ENCODE measurements at regions not wholly inside any gene's neighbourhood (a gene's known extent, or its start where the extent isn't known, plus 50 kb on each side); places are given as distances from the start of the nearest gene placed in this dataset.

GRCh38 chr4:65066106-65066505, 604.2 kb downstream of the EPHA5 start:
- Histone ChIP-seq H3K27me3 (ENCODE audit: insufficient read depth, low read length, poor library complexity) (no peaks in the 10 kb centered on the region), H3K4ac (ENCODE audit: low read depth, low read length) (no peak overlapping the region), H2AK5ac (ENCODE audit: low read length) (no peak overlapping the region), H3K9ac (ENCODE audit: low read length) (no peak overlapping the region), H3K36me3 (ENCODE audit: control insufficient read depth, insufficient read depth, low read length) (no peaks in the 10 kb centered on the region), H3K79me2 (ENCODE audit: control insufficient read depth, insufficient read depth, low read length) (no peaks in the 10 kb centered on the region), H3K4me1 (ENCODE audit: control insufficient read depth, low read depth, low read length) (no peaks in the 10 kb centered on the region), H3K23ac (ENCODE audit: low read length) (no peak overlapping the region), H3K4me3 (ENCODE audit: low read length) (no peak overlapping the region), H2BK5ac (ENCODE audit: low read length) (no peak overlapping the region), H4K5ac (ENCODE audit: low read length) (no peak overlapping the region), H3K27ac (ENCODE audit: low read depth, low read length) (no peak overlapping the region), H3K79me1 (ENCODE audit: low read length) (no peaks in the 10 kb centered on the region), H4K8ac (ENCODE audit: low read depth, low read length) (no peak overlapping the region), H3K56ac (ENCODE audit: low read length) (no peak overlapping the region), H2BK15ac (replicated peaks; ENCODE audit: low read depth) (no peak overlapping the region), H2BK120ac (ENCODE audit: low read depth, low read length) (no peak overlapping the region), H3K4me2 (ENCODE audit: low read length) (no peak overlapping the region), H3K18ac (ENCODE audit: low read length) (no peak overlapping the region)
- no peak for DNase-seq

GRCh38 chr4:65063601-65064000, 606.7 kb downstream of the EPHA5 start:
- no peaks in the 10 kb centered on the region for H3K4me1 ChIP-seq (ENCODE audit: control insufficient read depth, low read depth, low read length)
- no peaks in the 10 kb centered on the region for H3K79me1 ChIP-seq (ENCODE audit: low read length)
- H2BK5ac ChIP-seq (ENCODE audit: low read length): no peak overlapping the region
- no peak overlapping the region for H3K18ac ChIP-seq (ENCODE audit: low read length)
- no peak for DNase-seq
- H2AK5ac ChIP-seq (ENCODE audit: low read length): no peak overlapping the region
- H3K9ac ChIP-seq (ENCODE audit: low read length): no peak overlapping the region
- no peak overlapping the region for H3K4me2 ChIP-seq (ENCODE audit: low read length)
- no peak overlapping the region for H3K27ac ChIP-seq (ENCODE audit: low read depth, low read length)
- H4K5ac ChIP-seq (ENCODE audit: low read length): no peak overlapping the region
- WGBS (ENCODE audit: extremely low coverage, insufficient coverage, low lambda C conversion rate): no CpG with 5 or more reads among the region's 1 CpG
- H2BK120ac ChIP-seq (ENCODE audit: low read depth, low read length): no peak overlapping the region
- H3K56ac ChIP-seq (ENCODE audit: low read length): no peak overlapping the region
- H3K79me2 ChIP-seq (ENCODE audit: control insufficient read depth, insufficient read depth, low read length): no peaks in the 10 kb centered on the region
- H2BK15ac ChIP-seq (replicated peaks; ENCODE audit: low read depth): no peak overlapping the region
- no peak overlapping the region for H3K23ac ChIP-seq (ENCODE audit: low read length)
- H3K27me3 ChIP-seq (ENCODE audit: insufficient read depth, low read length, poor library complexity): no peaks in the 10 kb centered on the region
- H4K8ac ChIP-seq (ENCODE audit: low read depth, low read length): no peak overlapping the region
- no peak overlapping the region for H3K4me3 ChIP-seq (ENCODE audit: low read length)
- H3K36me3 ChIP-seq (ENCODE audit: control insufficient read depth, insufficient read depth, low read length): no peaks in the 10 kb centered on the region
- no peak overlapping the region for H3K4ac ChIP-seq (ENCODE audit: low read depth, low read length)

- Histone ChIP-seq H2AK5ac (ENCODE audit: low read length) (no peak overlapping the region), H3K9ac (ENCODE audit: low read length) (no peak overlapping the region), H3K36me3 (ENCODE audit: control insufficient read depth, insufficient read depth, low read length) (no peaks in the 10 kb centered on the region), H3K23ac (ENCODE audit: low read length) (no peak overlapping the region), H2BK120ac (ENCODE audit: low read depth, low read length) (no peak overlapping the region), H3K4ac (ENCODE audit: low read depth, low read length) (no peak overlapping the region), H3K18ac (ENCODE audit: low read length) (no peak overlapping the region), H3K4me3 (ENCODE audit: low read length) (no peak overlapping the region), H4K5ac (ENCODE audit: low read length) (no peak overlapping the region), H2BK5ac (ENCODE audit: low read length) (no peak overlapping the region), H3K4me1 (ENCODE audit: control insufficient read depth, low read depth, low read length) (no peaks in the 10 kb centered on the region), H2BK15ac (replicated peaks; ENCODE audit: low read depth) (no peak overlapping the region), H3K27ac (ENCODE audit: low read depth, low read length) (no peak overlapping the region), H3K56ac (ENCODE audit: low read length) (no peak overlapping the region), H3K4me2 (ENCODE audit: low read length) (no peak overlapping the region), H3K79me2 (ENCODE audit: control insufficient read depth, insufficient read depth, low read length) (no peaks in the 10 kb centered on the region), H3K79me1 (ENCODE audit: low read length) (no peaks in the 10 kb centered on the region), H3K27me3 (ENCODE audit: insufficient read depth, low read length, poor library complexity) (no peaks in the 10 kb centered on the region), H4K8ac (ENCODE audit: low read depth, low read length) (no peak overlapping the region)
- no CpG with 5 or more reads among the region's 1 CpG for WGBS (ENCODE audit: extremely low coverage, insufficient coverage, low lambda C conversion rate)
- no peak for DNase-seq
Observed at GRCh38 chr4:65050786-65051185, 619.5 kb downstream of the EPHA5 start.

- Histone ChIP-seq H3K4me2 (ENCODE audit: low read length) (no peak overlapping the region), H3K56ac (ENCODE audit: low read length) (no peak overlapping the region), H3K18ac (ENCODE audit: low read length) (no peak overlapping the region), H2BK120ac (ENCODE audit: low read depth, low read length) (no peak overlapping the region), H3K27ac (ENCODE audit: low read depth, low read length) (no peak overlapping the region), H3K4me3 (ENCODE audit: low read length) (no peak overlapping the region), H3K9ac (ENCODE audit: low read length) (no peak overlapping the region), H3K27me3 (ENCODE audit: insufficient read depth, low read length, poor library complexity) (no peaks in the 10 kb centered on the region), H3K4me1 (ENCODE audit: control insufficient read depth, low read depth, low read length) (no peaks in the 10 kb centered on the region), H2AK5ac (ENCODE audit: low read length) (no peak overlapping the region), H2BK5ac (ENCODE audit: low read length) (no peak overlapping the region), H4K8ac (ENCODE audit: low read depth, low read length) (no peak overlapping the region), H3K79me2 (ENCODE audit: control insufficient read depth, insufficient read depth, low read length) (no peaks in the 10 kb centered on the region), H3K79me1 (ENCODE audit: low read length) (no peaks in the 10 kb centered on the region), H3K23ac (ENCODE audit: low read length) (no peak overlapping the region), H2BK15ac (replicated peaks; ENCODE audit: low read depth) (no peak overlapping the region), H3K36me3 (ENCODE audit: control insufficient read depth, insufficient read depth, low read length) (no peaks in the 10 kb centered on the region), H3K4ac (ENCODE audit: low read depth, low read length) (no peak overlapping the region), H4K5ac (ENCODE audit: low read length) (no peak overlapping the region)
- no peak for DNase-seq
- no CpG with 5 or more reads among the region's 4 CpGs for WGBS (ENCODE audit: extremely low coverage, insufficient coverage, low lambda C conversion rate)
Observed at GRCh38 chr4:65046192-65047133, 623.8 kb downstream of the EPHA5 start.

GRCh38 chr4:65033899-65034298, 624.6 kb upstream of the TECRL start:
- H4K8ac ChIP-seq (ENCODE audit: low read depth, low read length): no peak overlapping the region
- H3K4me3 ChIP-seq (ENCODE audit: low read length): no peak overlapping the region
- no peak overlapping the region for H3K56ac ChIP-seq (ENCODE audit: low read length)
- H3K4ac ChIP-seq (ENCODE audit: low read depth, low read length): no peak overlapping the region
- H3K4me2 ChIP-seq (ENCODE audit: low read length): no peak overlapping the region
- H3K23ac ChIP-seq (ENCODE audit: low read length): no peak overlapping the region
- DNase-seq: no peak
- H4K5ac ChIP-seq (ENCODE audit: low read length): no peak overlapping the region
- no peaks in the 10 kb centered on the region for H3K27me3 ChIP-seq (ENCODE audit: insufficient read depth, low read length, poor library complexity)
- no peaks in the 10 kb centered on the region for H3K36me3 ChIP-seq (ENCODE audit: control insufficient read depth, insufficient read depth, low read length)
- H2AK5ac ChIP-seq (ENCODE audit: low read length): no peak overlapping the region
- no peak overlapping the region for H2BK120ac ChIP-seq (ENCODE audit: low read depth, low read length)
- no peak overlapping the region for H3K27ac ChIP-seq (ENCODE audit: low read depth, low read length)
- no peak overlapping the region for H2BK15ac ChIP-seq (replicated peaks; ENCODE audit: low read depth)
- H2BK5ac ChIP-seq (ENCODE audit: low read length): no peak overlapping the region
- H3K9ac ChIP-seq (ENCODE audit: low read length): no peak overlapping the region
- no peak overlapping the region for H3K18ac ChIP-seq (ENCODE audit: low read length)
- no peaks in the 10 kb centered on the region for H3K4me1 ChIP-seq (ENCODE audit: control insufficient read depth, low read depth, low read length)
- WGBS (ENCODE audit: extremely low coverage, insufficient coverage, low lambda C conversion rate): no CpG with 5 or more reads among the region's 2 CpGs
- H3K79me1 ChIP-seq (ENCODE audit: low read length): no peaks in the 10 kb centered on the region
- no peaks in the 10 kb centered on the region for H3K79me2 ChIP-seq (ENCODE audit: control insufficient read depth, insufficient read depth, low read length)

GRCh38 chr4:65028592-65028991, 619.3 kb upstream of the TECRL start:
- no CpG with 5 or more reads among the region's 3 CpGs for WGBS (ENCODE audit: extremely low coverage, insufficient coverage, low lambda C conversion rate)

More at GRCh38 chr4:65028592-65028991, 619.3 kb upstream of the TECRL start:
- no peak for DNase-seq
- H4K5ac ChIP-seq (ENCODE audit: low read length): no peak overlapping the region
- H3K56ac ChIP-seq (ENCODE audit: low read length): no peak overlapping the region
- H3K4me3 ChIP-seq (ENCODE audit: low read length): no peak overlapping the region
- no peak overlapping the region for H2BK5ac ChIP-seq (ENCODE audit: low read length)
- no peaks in the 10 kb centered on the region for H3K79me2 ChIP-seq (ENCODE audit: control insufficient read depth, insufficient read depth, low read length)
- no peak overlapping the region for H3K18ac ChIP-seq (ENCODE audit: low read length)
- no peak overlapping the region for H2BK15ac ChIP-seq (replicated peaks; ENCODE audit: low read depth)
- H2AK5ac ChIP-seq (ENCODE audit: low read length): no peak overlapping the region
- no peak overlapping the region for H3K23ac ChIP-seq (ENCODE audit: low read length)
- no peak overlapping the region for H3K9ac ChIP-seq (ENCODE audit: low read length)
- H3K4me1 ChIP-seq (ENCODE audit: control insufficient read depth, low read depth, low read length): no peaks in the 10 kb centered on the region
- H3K27me3 ChIP-seq (ENCODE audit: insufficient read depth, low read length, poor library complexity): no peaks in the 10 kb centered on the region
- H4K8ac ChIP-seq (ENCODE audit: low read depth, low read length): no peak overlapping the region
- H3K27ac ChIP-seq (ENCODE audit: low read depth, low read length): no peak overlapping the region
- H3K4ac ChIP-seq (ENCODE audit: low read depth, low read length): no peak overlapping the region
- H3K36me3 ChIP-seq (ENCODE audit: control insufficient read depth, insufficient read depth, low read length): no peaks in the 10 kb centered on the region
- H3K79me1 ChIP-seq (ENCODE audit: low read length): no peaks in the 10 kb centered on the region
- H3K4me2 ChIP-seq (ENCODE audit: low read length): no peak overlapping the region
- H2BK120ac ChIP-seq (ENCODE audit: low read depth, low read length): no peak overlapping the region
